ENCODE measurements at regions not wholly inside any gene's neighbourhood (a gene's known extent, or its start where the extent isn't known, plus 50 kb on each side); places are given as distances from the start of the nearest gene placed in this dataset.

DNA sequence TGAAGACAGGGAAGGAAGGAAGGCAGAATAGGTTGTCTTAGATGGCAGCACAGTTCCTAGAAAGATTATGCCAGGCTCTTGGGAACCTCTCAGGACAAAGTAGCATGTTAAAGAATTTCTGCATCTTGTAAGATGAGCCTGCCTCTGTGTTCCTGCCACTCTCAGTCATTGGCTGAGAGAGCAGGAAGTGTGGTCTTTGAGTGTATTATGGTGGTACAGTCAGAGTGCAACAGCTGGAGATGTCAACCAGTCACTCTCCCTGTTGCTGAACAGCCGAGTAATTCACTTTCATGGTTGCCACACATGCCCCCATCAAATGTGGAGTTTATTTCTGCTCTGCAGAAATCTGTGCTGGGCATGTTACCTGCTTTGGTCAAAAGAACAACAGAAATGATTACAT lies 659.6 kb upstream of the RIOK2 start:
- H3K4me3 ChIP-seq: no peak overlapping the region
- DNase-seq (no peak), ATAC-seq (ENCODE audit: insufficient read depth, low FRiP score) (no peak)
- H3K36me3 ChIP-seq (ENCODE audit: control insufficient read depth in 4 of 4, insufficient read depth in 4 of 4, low read length in 4 of 4): no peaks in the 10 kb centered on the region
- H3K9me3 ChIP-seq (ENCODE audit: control insufficient read depth in 4 of 4, insufficient read depth in 3 of 4, low read length in 3 of 4): peaks cover 0 to 2% (median 0%) of the 10 kb centered on the region in 4 donors
- no peak overlapping the region for H3K27ac ChIP-seq (ENCODE audit: low read depth in 1 of 2, low read length in 1 of 2)
- H3K4me1 ChIP-seq (ENCODE audit: control insufficient read depth in 5 of 5, insufficient read depth in 5 of 5, low read length in 5 of 5): peaks cover 0 to 21% (median 2%) of the 10 kb centered on the region in 5 donors
- H3K27me3 ChIP-seq (ENCODE audit: control insufficient read depth in 3 of 3, insufficient read depth in 3 of 3, low read length in 2 of 3): no peaks in the 10 kb centered on the region
- TF ChIP-seq, protein P1, sequence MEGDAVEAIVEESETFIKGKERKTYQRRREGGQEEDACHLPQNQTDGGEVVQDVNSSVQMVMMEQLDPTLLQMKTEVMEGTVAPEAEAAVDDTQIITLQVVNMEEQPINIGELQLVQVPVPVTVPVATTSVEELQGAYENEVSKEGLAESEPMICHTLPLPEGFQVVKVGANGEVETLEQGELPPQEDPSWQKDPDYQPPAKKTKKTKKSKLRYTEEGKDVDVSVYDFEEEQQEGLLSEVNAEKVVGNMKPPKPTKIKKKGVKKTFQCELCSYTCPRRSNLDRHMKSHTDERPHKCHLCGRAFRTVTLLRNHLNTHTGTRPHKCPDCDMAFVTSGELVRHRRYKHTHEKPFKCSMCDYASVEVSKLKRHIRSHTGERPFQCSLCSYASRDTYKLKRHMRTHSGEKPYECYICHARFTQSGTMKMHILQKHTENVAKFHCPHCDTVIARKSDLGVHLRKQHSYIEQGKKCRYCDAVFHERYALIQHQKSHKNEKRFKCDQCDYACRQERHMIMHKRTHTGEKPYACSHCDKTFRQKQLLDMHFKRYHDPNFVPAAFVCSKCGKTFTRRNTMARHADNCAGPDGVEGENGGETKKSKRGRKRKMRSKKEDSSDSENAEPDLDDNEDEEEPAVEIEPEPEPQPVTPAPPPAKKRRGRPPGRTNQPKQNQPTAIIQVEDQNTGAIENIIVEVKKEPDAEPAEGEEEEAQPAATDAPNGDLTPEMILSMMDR (IDR thresholded peaks at IDR 0.05; ENCODE audit: control extremely low read depth, extremely low read depth): no peak
- no peak overlapping the region for H3K9ac ChIP-seq (ENCODE audit: insufficient read depth in 1 of 2, low read length in 2 of 2)
- WGBS, 2 donors: 63 to 70% methylated on average over 1 of the region's 1 CpG

DNA sequence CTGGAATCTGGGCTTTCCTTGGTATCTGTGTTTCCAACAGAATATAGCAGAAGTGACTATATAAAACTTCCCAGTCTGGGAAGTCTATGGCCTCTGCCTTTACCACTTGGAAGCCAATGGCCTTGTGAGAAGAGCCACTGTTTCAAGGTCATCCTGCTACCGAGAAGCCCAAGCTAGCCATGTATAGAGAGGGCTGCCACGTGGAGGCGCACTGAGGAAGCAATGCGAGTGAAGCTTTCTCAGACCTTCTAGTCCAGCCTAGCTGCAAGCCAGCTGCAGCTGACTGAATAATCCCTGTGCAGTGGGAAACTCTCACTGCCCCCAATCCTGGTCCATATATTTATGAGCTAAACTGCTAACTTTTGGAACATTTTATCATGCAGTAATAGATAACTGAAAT lies 661.8 kb upstream of the RIOK2 start:
- Histone ChIP-seq H3K4me1 (ENCODE audit: control insufficient read depth in 5 of 5, insufficient read depth in 5 of 5, low read length in 5 of 5) (peaks cover 0 to 14% (median 0%) of the 10 kb centered on the region in 5 donors), H3K27ac (ENCODE audit: low read depth in 1 of 2, low read length in 1 of 2) (no peak overlapping the region)

DNA sequence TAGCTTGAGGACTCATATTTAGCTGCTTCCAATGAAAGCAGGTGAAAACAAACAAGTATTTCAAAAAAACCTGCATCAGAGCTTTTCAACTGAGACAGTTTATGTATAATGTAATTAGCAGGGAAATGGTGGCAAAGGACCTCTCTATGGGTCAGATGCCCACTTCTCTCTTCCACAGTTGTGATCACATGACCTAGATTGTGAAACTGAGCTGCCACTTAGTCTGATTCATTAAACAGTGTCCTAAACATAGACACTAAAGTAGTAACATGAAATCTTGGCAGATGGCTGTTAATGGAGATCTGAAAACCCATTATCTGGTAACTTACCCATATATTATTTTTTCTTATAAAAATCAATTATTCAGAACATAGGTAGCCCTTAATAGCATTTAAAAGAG lies 663.6 kb upstream of the RIOK2 start:
- Histone ChIP-seq H3K36me3 (ENCODE audit: control insufficient read depth in 4 of 4, insufficient read depth in 4 of 4, low read length in 4 of 4) (no peaks in the 10 kb centered on the region), H3K9ac (ENCODE audit: insufficient read depth in 1 of 2, low read length in 2 of 2) (no peak overlapping the region), H3K27ac (ENCODE audit: low read depth in 1 of 2, low read length in 1 of 2) (no peak overlapping the region), H3K4me3 (no peak overlapping the region), H3K27me3 (ENCODE audit: control insufficient read depth in 3 of 3, insufficient read depth in 3 of 3, low read length in 2 of 3) (no peaks in the 10 kb centered on the region), H3K9me3 (ENCODE audit: control insufficient read depth in 4 of 4, insufficient read depth in 3 of 4, low read length in 3 of 4) (peaks cover 0 to 2% (median 0%) of the 10 kb centered on the region in 4 donors), H3K4me1 (ENCODE audit: control insufficient read depth in 5 of 5, insufficient read depth in 5 of 5, low read length in 5 of 5) (peaks cover 0 to 7% (median 0%) of the 10 kb centered on the region in 5 donors)
- TF ChIP-seq, protein P1 (IDR thresholded peaks at IDR 0.05; ENCODE audit: control extremely low read depth, extremely low read depth): no peak
- ATAC-seq (ENCODE audit: insufficient read depth, low FRiP score) (no peak), DNase-seq (no peak)

More for the DNA sequence above, 661.8 kb upstream of the RIOK2 start:
- Histone ChIP-seq H3K27me3 (ENCODE audit: control insufficient read depth in 3 of 3, insufficient read depth in 3 of 3, low read length in 2 of 3) (no peaks in the 10 kb centered on the region), H3K4me3 (no peak overlapping the region), H3K9me3 (ENCODE audit: control insufficient read depth in 4 of 4, insufficient read depth in 3 of 4, low read length in 3 of 4) (peaks cover 0 to 2% (median 0%) of the 10 kb centered on the region in 4 donors), H3K36me3 (ENCODE audit: control insufficient read depth in 4 of 4, insufficient read depth in 4 of 4, low read length in 4 of 4) (no peaks in the 10 kb centered on the region), H3K9ac (ENCODE audit: insufficient read depth in 1 of 2, low read length in 2 of 2) (no peak overlapping the region)
- TF ChIP-seq, protein P1 (IDR thresholded peaks at IDR 0.05; ENCODE audit: control extremely low read depth, extremely low read depth): no peak
- DNase-seq (no peak), ATAC-seq (ENCODE audit: insufficient read depth, low FRiP score) (no peak)
- WGBS, 2 donors: 76 to 84% methylated on average over 4 of the region's 4 CpGs

All from lung (tissue), 11 donors.